ENCODE measurements at regions not wholly inside any gene's neighbourhood (a gene's known extent, or its start where the extent isn't known, plus 50 kb on each side); places are given as distances from the start of the nearest gene placed in this dataset.

DNA sequence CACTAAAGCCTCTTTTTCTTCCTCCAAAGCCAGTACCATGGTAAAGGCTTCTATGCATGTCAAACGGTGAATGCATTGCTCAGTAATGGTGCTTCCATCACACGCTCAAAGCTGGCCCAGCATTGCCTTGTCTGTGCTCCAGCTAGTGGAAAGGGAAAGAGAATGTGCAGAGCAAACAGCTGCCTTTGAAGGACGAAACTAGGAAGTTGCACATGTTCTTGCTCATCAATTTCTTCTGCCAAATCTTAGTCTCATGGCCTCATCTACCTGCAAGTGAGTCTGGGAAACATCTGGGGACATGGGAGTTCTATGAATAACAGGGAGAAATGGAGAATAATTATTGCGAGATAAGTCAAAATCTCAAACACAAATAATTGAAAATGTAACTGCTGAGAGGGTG is 216.5 kb upstream of the SSTR4 start:
- TF ChIP-seq ARNT (IDR thresholded peaks at IDR 0.05) (no peak), ELF4 (IDR thresholded peaks at IDR 0.05) (no peak), SP1 (IDR thresholded peaks at IDR 0.05) (no peak), TARDBP (IDR thresholded peaks at IDR 0.05) (no peak), SUZ12 (IDR thresholded peaks at IDR 0.05) (no peak), FOXM1 (IDR thresholded peaks at IDR 0.05; ENCODE audit: borderline replicate concordance) (no peak), FOXA1 (IDR thresholded peaks at IDR 0.05) (no peak), BHLHE40 (IDR thresholded peaks at IDR 0.05; ENCODE audit: borderline replicate concordance) (no peak), ZNF384 (IDR thresholded peaks at IDR 0.05) (no peak)

All from HEK293T (cell line).